ENCODE measurements at regions not wholly inside any gene's neighbourhood (a gene's known extent, or its start where the extent isn't known, plus 50 kb on each side); places are given as distances from the start of the nearest gene placed in this dataset.

- H3K4me3 ChIP-seq (ENCODE audit: low read depth, low read length): no peak overlapping the region
- no peaks in the 10 kb centered on the region for H3K4me1 ChIP-seq
- H3K9ac ChIP-seq: no peak overlapping the region
- H3K79me2 ChIP-seq: peaks cover 3% of the 10 kb centered on the region
- no peak overlapping the region for H3K4me2 ChIP-seq (ENCODE audit: low read length)
- H3K27ac ChIP-seq: no peak overlapping the region
- TF ChIP-seq CTCF (IDR thresholded peaks at IDR 0.05): no peak
- H3K27me3 ChIP-seq (ENCODE audit: control insufficient read depth, insufficient read depth, low read length): peaks cover 4% of the 10 kb centered on the region
- H3K36me3 ChIP-seq (ENCODE audit: control insufficient read depth, insufficient read depth, low read length): no peaks in the 10 kb centered on the region
- no peaks in the 10 kb centered on the region for H3K9me3 ChIP-seq (ENCODE audit: control insufficient read depth, low read length)
- no peak overlapping the region for H2AFZ ChIP-seq
These were observed 100.7 kb upstream of the MVB12B start for GRCh38 chr9:126225611-126226609.

GRCh38 chr9:126226991-126227936, 99.4 kb upstream of the MVB12B start:
- H3K27ac ChIP-seq: no peak overlapping the region
- no peaks in the 10 kb centered on the region for H3K36me3 ChIP-seq (ENCODE audit: control insufficient read depth, insufficient read depth, low read length)
- H3K4me1 ChIP-seq: no peaks in the 10 kb centered on the region
- peaks cover 3% of the 10 kb centered on the region for H3K79me2 ChIP-seq
- H3K27me3 ChIP-seq (ENCODE audit: control insufficient read depth, insufficient read depth, low read length): peaks cover 2% of the 10 kb centered on the region
- H3K4me3 ChIP-seq (ENCODE audit: low read depth, low read length): no peak overlapping the region
- H3K9ac ChIP-seq: no peak overlapping the region
- no peak overlapping the region for H3K4me2 ChIP-seq (ENCODE audit: low read length)
- H3K9me3 ChIP-seq (ENCODE audit: control insufficient read depth, low read length): no peaks in the 10 kb centered on the region
- TF ChIP-seq CTCF (IDR thresholded peaks at IDR 0.05): no peak
- no peak overlapping the region for H2AFZ ChIP-seq

GRCh38 chr9:126228111-126228780, 98.4 kb upstream of the MVB12B start:
- TF ChIP-seq CTCF (IDR thresholded peaks at IDR 0.05): no peak
- no peak overlapping the region for H3K9ac ChIP-seq

GRCh38 chr9:126228781-126229444, 97.7 kb upstream of the MVB12B start:
- no peaks in the 10 kb centered on the region for H3K27me3 ChIP-seq (ENCODE audit: control insufficient read depth, insufficient read depth, low read length)
- H3K4me1 ChIP-seq: no peaks in the 10 kb centered on the region
- peak; percentile 74 for TF ChIP-seq CTCF (IDR thresholded peaks at IDR 0.05)
- H3K36me3 ChIP-seq (ENCODE audit: control insufficient read depth, insufficient read depth, low read length): no peaks in the 10 kb centered on the region
- H3K4me3 ChIP-seq (ENCODE audit: low read depth, low read length): no peak overlapping the region
- no peak overlapping the region for H3K9ac ChIP-seq
- peaks cover 3% of the 10 kb centered on the region for H3K79me2 ChIP-seq
- H3K9me3 ChIP-seq (ENCODE audit: control insufficient read depth, low read length): no peaks in the 10 kb centered on the region
- no peak overlapping the region for H2AFZ ChIP-seq
- H3K4me2 ChIP-seq (ENCODE audit: low read length): no peak overlapping the region
- no peak overlapping the region for H3K27ac ChIP-seq

More at GRCh38 chr9:126228111-126228780, 98.4 kb upstream of the MVB12B start:
- H3K79me2 ChIP-seq: peaks cover 3% of the 10 kb centered on the region
- H3K36me3 ChIP-seq (ENCODE audit: control insufficient read depth, insufficient read depth, low read length): no peaks in the 10 kb centered on the region
- H3K4me1 ChIP-seq: no peaks in the 10 kb centered on the region
- no peaks in the 10 kb centered on the region for H3K9me3 ChIP-seq (ENCODE audit: control insufficient read depth, low read length)
- H2AFZ ChIP-seq: no peak overlapping the region
- H3K27me3 ChIP-seq (ENCODE audit: control insufficient read depth, insufficient read depth, low read length): no peaks in the 10 kb centered on the region
- H3K4me2 ChIP-seq (ENCODE audit: low read length): no peak overlapping the region
- no peak overlapping the region for H3K4me3 ChIP-seq (ENCODE audit: low read depth, low read length)
- no peak overlapping the region for H3K27ac ChIP-seq
